Right lobe of liver (tissue), 4 donors: ENCODE measurements at regions not wholly inside any gene's neighbourhood (a gene's known extent, or its start where the extent isn't known, plus 50 kb on each side); places are given as distances from the start of the nearest gene placed in this dataset.

Experiments
- CTCF ChIP-seq, 4 donors: fragments of 200-600 bp in 3 of 4; fragments of 450-650 bp in 1 of 4; IDR thresholded peaks; one replicate each; pipeline versions ENCODE4 v1.5.1 to v1.8.0; 2016 to 2022; ENCODE audit warnings: antibody characterized with exemption in 4 of 4, mild to moderate bottlenecking in 2 of 4
- POLR2A ChIP-seq: fragments of 450-650 bp; IDR thresholded peaks from one replicate; pipeline ENCODE4 v1.6.1; 2017; ENCODE audit warnings: antibody characterized with exemption, mild to moderate bottlenecking
- donor health status: DM: no; HTN: no; CAD: no.
- donor health status: DM: no; HTN: no; CAD: no.
- donor health status: DM: no; HTN: yes; CAD: no.

- TF ChIP-seq POLR2A: no peak
- TF ChIP-seq CTCF (IDR thresholded peaks at IDR 0.05): no peak
Measured at GRCh38 chr2:189344043-189344442, 97.2 kb upstream of the WDR75 start.
